HEK293 (cell line): ENCODE measurements at regions not wholly inside any gene's neighbourhood (a gene's known extent, or its start where the extent isn't known, plus 50 kb on each side); places are given as distances from the start of the nearest gene placed in this dataset.

Experiments used
- CTCF ChIA-PET: fragments of 350-600 bp; formaldehyde crosslinking; extraction: SDS; loops from one replicate; lab custom pipeline; 2021; ENCODE audit warnings: antibody characterized with exemption; lab: Yijun Ruan, JAX
- POLR2A ChIA-PET: fragments of 300-600 bp; formaldehyde crosslinking; extraction: SDS; loops from one replicate; lab custom pipeline; 2020; ENCODE audit warnings: antibody characterized with exemption, inconsistent platforms; lab: Yijun Ruan, JAX
- H3K27ac ChIP-seq: fragments of 200-500 bp; sonication (Bioruptor generic); 2 replicates; pipeline ENCODE4 v1.5.1; 2014; ENCODE audit warnings: low read depth, low read length, control low read depth, inconsistent platforms; ENCODE audit errors: extremely low read depth
- H3K36me3 ChIP-seq, 2 experiments: fragments of 200-500 bp in 1 of 2; sonication (Bioruptor generic) in 1 of 2; 1 replicate in 1 of 2; 2 replicates in 1 of 2; pipeline ENCODE4 v1.5.1; 2014 to 2017; ENCODE audit warnings: inconsistent platforms in 2 of 2, low read length in 2 of 2; ENCODE audit not compliant: control insufficient read depth in 2 of 2, insufficient read depth in 1 of 2
- H3K4me1 ChIP-seq: fragments of 200-500 bp; sonication (Bioruptor generic); 2 replicates; pipeline ENCODE4 v1.5.1; 2014; ENCODE audit warnings: mild to moderate bottlenecking, low read length, inconsistent platforms; ENCODE audit not compliant: control insufficient read depth, insufficient read depth
- H3K4me3 ChIP-seq: 2 replicates; pipeline ENCODE4 v1.5.1; 2011; ENCODE audit warnings: low read depth, mild to moderate bottlenecking, control low read depth, low read length, moderate library complexity
- H3K9me3 ChIP-seq: fragments of 200-500 bp; sonication (Bioruptor generic); 2 replicates; pipeline ENCODE4 v1.5.1; 2014; ENCODE audit warnings: low read depth, low read length, inconsistent platforms; ENCODE audit not compliant: control insufficient read depth, insufficient read depth
- ELK4 ChIP-seq: IDR thresholded peaks from 2 replicates; pipeline ENCODE4 v1.6.1; 2011; ENCODE audit warnings: mild to moderate bottlenecking, low read depth, low read length, borderline replicate concordance
- GLI2 ChIP-seq: fragments of 450-650 bp; formaldehyde crosslinking; IDR thresholded peaks from 2 replicates; pipeline ENCODE4; 2017; ENCODE audit warnings: missing biosample characterization, missing genetic modification characterization, low read depth, borderline replicate concordance
- HOXD13 ChIP-seq: sonication (generic); formaldehyde crosslinking; IDR thresholded peaks from 2 replicates; pipeline ENCODE4 v1.8.0; 2022; ENCODE audit warnings: missing genetic modification reagents, borderline replicate concordance
- INSM2 ChIP-seq: fragments of 450-650 bp; formaldehyde crosslinking; IDR thresholded peaks from 2 replicates; pipeline ENCODE4 v1.5.1; 2016; ENCODE audit warnings: missing biosample characterization, missing genetic modification characterization
- PRDM4 ChIP-seq: fragments of 450-650 bp; formaldehyde crosslinking; IDR thresholded peaks from 2 replicates; pipeline ENCODE4 v1.5.1; 2017; ENCODE audit warnings: missing biosample characterization, missing genetic modification characterization
- SCRT1 ChIP-seq: fragments of 450-650 bp; formaldehyde crosslinking; IDR thresholded peaks from 2 replicates; pipeline ENCODE4 v1.5.1; 2016; ENCODE audit warnings: missing biosample characterization, missing genetic modification characterization, borderline replicate concordance
- SP2 ChIP-seq: fragments of 450-650 bp; formaldehyde crosslinking; IDR thresholded peaks from 2 replicates; pipeline ENCODE4 v1.5.1; 2016; ENCODE audit warnings: missing biosample characterization, missing genetic modification characterization
- ZFP69B ChIP-seq: fragments of 450-650 bp; formaldehyde crosslinking; IDR thresholded peaks from 2 replicates; pipeline ENCODE4 v1.5.1; 2016; ENCODE audit warnings: missing biosample characterization, missing genetic modification characterization
- ZNF214 ChIP-seq: fragments of 450-650 bp; formaldehyde crosslinking; IDR thresholded peaks from 2 replicates; pipeline ENCODE4 v1.5.1; 2017; ENCODE audit warnings: missing biosample characterization, mild to moderate bottlenecking, missing genetic modification characterization, borderline replicate concordance
- ZNF335 ChIP-seq: fragments of 450-650 bp; formaldehyde crosslinking; conservative IDR thresholded peaks from 2 replicates; pipeline ENCODE4 v1.5.1; 2016; ENCODE audit warnings: missing biosample characterization, missing genetic modification characterization
- ZNF521 ChIP-seq: fragments of 450-650 bp; formaldehyde crosslinking; IDR thresholded peaks from 2 replicates; pipeline ENCODE4 v1.5.1; 2017; ENCODE audit warnings: missing biosample characterization, mild to moderate bottlenecking, missing genetic modification characterization
- ZNF549 ChIP-seq: fragments of 450-650 bp; IDR thresholded peaks from 2 replicates; pipeline ENCODE4 v1.5.1; 2018; ENCODE audit warnings: missing biosample characterization, missing genetic modification characterization, mild to moderate bottlenecking, inconsistent platforms, moderate library complexity
- ZNF596 ChIP-seq: fragments of 450-650 bp; IDR thresholded peaks from 2 replicates; pipeline ENCODE4 v1.5.0; 2018; ENCODE audit warnings: missing biosample characterization, mild to moderate bottlenecking, missing genetic modification characterization, moderate library complexity
- ZNF654 ChIP-seq: fragments of 450-650 bp; formaldehyde crosslinking; IDR thresholded peaks from 2 replicates; pipeline ENCODE4 v1.5.1; 2016; ENCODE audit warnings: low read depth, missing biosample characterization, missing genetic modification characterization
- TF ChIP-seq, protein P1 (sequence below): fragments of 450-650 bp; formaldehyde crosslinking; IDR thresholded peaks from 2 replicates; pipeline ENCODE4 v1.5.1; 2017; ENCODE audit warnings: missing biosample characterization, missing genetic modification characterization

- peaks cover 25% of the 10 kb centered on the region for H3K4me1 ChIP-seq
- no peaks in the 10 kb centered on the region for H3K36me3 ChIP-seq
- POLR2A ChIA-PET = no interaction called here
- H3K4me3 ChIP-seq = no peak overlapping the region
- peak overlapping the region; percentile 37; the same call in 1 of the 2 replicates for H3K27ac ChIP-seq
- CTCF ChIA-PET = no interaction called here
- H3K9me3 ChIP-seq = no peaks in the 10 kb centered on the region
- TF ChIP-seq, protein P1, sequence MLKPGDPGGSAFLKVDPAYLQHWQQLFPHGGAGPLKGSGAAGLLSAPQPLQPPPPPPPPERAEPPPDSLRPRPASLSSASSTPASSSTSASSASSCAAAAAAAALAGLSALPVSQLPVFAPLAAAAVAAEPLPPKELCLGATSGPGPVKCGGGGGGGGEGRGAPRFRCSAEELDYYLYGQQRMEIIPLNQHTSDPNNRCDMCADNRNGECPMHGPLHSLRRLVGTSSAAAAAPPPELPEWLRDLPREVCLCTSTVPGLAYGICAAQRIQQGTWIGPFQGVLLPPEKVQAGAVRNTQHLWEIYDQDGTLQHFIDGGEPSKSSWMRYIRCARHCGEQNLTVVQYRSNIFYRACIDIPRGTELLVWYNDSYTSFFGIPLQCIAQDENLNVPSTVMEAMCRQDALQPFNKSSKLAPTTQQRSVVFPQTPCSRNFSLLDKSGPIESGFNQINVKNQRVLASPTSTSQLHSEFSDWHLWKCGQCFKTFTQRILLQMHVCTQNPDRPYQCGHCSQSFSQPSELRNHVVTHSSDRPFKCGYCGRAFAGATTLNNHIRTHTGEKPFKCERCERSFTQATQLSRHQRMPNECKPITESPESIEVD (tag by site-specific recombination) = peak; percentile 11; the same call in 1 of the 2 replicates
- TF ChIP-seq HOXD13 (CRISPR knock-in tag) (no peak), INSM2 (tag by site-specific recombination) (no peak), PRDM4 (tag by site-specific recombination) (peak; percentile 32; the same call in 1 of the 2 replicates)
These were observed 318.3 kb upstream of the GRAMD2B start for GRCh38 chr5:126104951-126105350.

- POLR2A ChIA-PET = no interaction called here
- Histone ChIP-seq H3K27ac (no peak overlapping the region), H3K36me3 (no peaks in the 10 kb centered on the region), H3K4me3 (no peak overlapping the region), H3K4me1 (peaks cover 25% of the 10 kb centered on the region), H3K9me3 (no peaks in the 10 kb centered on the region)
- TF ChIP-seq ZNF335 (tag by site-specific recombination) = peak; percentile 32; the same call in 1 of the 2 replicates
- 0 out of 2 replicates have a peak, but pooled peaks have one; percentile 39 for TF ChIP-seq ZNF549 (tag by site-specific recombination)
- TF ChIP-seq SCRT1 (tag by site-specific recombination) = no peak
- TF ChIP-seq GLI2 (tag by site-specific recombination) = no peak
- CTCF ChIA-PET = no interaction called here
These were observed 317.2 kb upstream of the GRAMD2B start for GRCh38 chr5:126106029-126106428.

- H3K27ac ChIP-seq = no peak overlapping the region
- ChIA-PET CTCF (no interaction called here), POLR2A (no interaction called here)
- no peaks in the 10 kb centered on the region for H3K9me3 ChIP-seq
- H3K4me1 ChIP-seq = peaks cover 25% of the 10 kb centered on the region
- no peak overlapping the region for H3K4me3 ChIP-seq
- TF ChIP-seq ZNF654 (tag by site-specific recombination) (no peak), ZNF214 (tag by site-specific recombination) (no peak), SP2 (no peak), ZNF521 (tag by site-specific recombination) (no peak), ELK4 (no peak), ZNF596 (tag by site-specific recombination) (no peak), ZFP69B (tag by site-specific recombination) (no peak)
- TF ChIP-seq, protein P1 (tag by site-specific recombination) = no peak
- no peaks in the 10 kb centered on the region for H3K36me3 ChIP-seq
These were observed 315.8 kb upstream of the GRAMD2B start for GRCh38 chr5:126107381-126107780.
